SK-N-SH treated with all-trans-retinoic acid at 6 μM for 48 hours (cell line): ENCODE measurements at regions not wholly inside any gene's neighbourhood (a gene's known extent, or its start where the extent isn't known, plus 50 kb on each side); places are given as distances from the start of the nearest gene placed in this dataset.

Source experiments
- ATAC-seq: fragments of 200-7000 bp; cut with Tn5 transposase; 3 replicates; pipeline ENCODE4 v1.9.1; 2020; ENCODE audit warnings: mild to moderate bottlenecking, moderate library complexity
- ARNTL ChIP-seq: fragments of 450-650 bp; formaldehyde crosslinking; IDR thresholded peaks from 2 replicates; pipeline ENCODE4 v1.5.0; 2020; ENCODE audit warnings: low read depth, mild to moderate bottlenecking, moderate library complexity, borderline replicate concordance
- BACH2 ChIP-seq: fragments of 250-450 bp; sonication (Bioruptor Pico); IDR thresholded peaks from 2 replicates; pipeline ENCODE4 v1.9.0; 2021; ENCODE audit warnings: mild to moderate bottlenecking, borderline replicate concordance
- CSRNP3 ChIP-seq: fragments of 250-450 bp; sonication (Bioruptor Pico); IDR thresholded peaks from 2 replicates; pipeline ENCODE4 v1.5.1; 2021; ENCODE audit warnings: mild to moderate bottlenecking, moderate library complexity
- GLIS3 ChIP-seq: fragments of 250-450 bp; sonication (Bioruptor Pico); IDR thresholded peaks from 2 replicates; pipeline ENCODE4 v1.5.0; 2020; ENCODE audit warnings: mild to moderate bottlenecking, moderate library complexity
- ISL1 ChIP-seq: fragments of 250-450 bp; sonication (Bioruptor Pico); IDR thresholded peaks from 2 replicates; pipeline ENCODE4 v2.1.2; 2022; ENCODE audit warnings: mild to moderate bottlenecking, moderate library complexity
- OSR1 ChIP-seq: fragments of 250-450 bp; sonication (Bioruptor Pico); IDR thresholded peaks from 2 replicates; pipeline ENCODE4 v1.8.0; 2022; ENCODE audit warnings: moderate library complexity, mild to moderate bottlenecking, inconsistent platforms
- PATZ1 ChIP-seq: fragments of 250-450 bp; sonication (Bioruptor Pico); IDR thresholded peaks from 2 replicates; pipeline ENCODE4 v1.8.0; 2020; ENCODE audit warnings: mild to moderate bottlenecking, moderate library complexity, borderline replicate concordance
- POU6F1 ChIP-seq: fragments of 250-450 bp; sonication (Bioruptor Pico); IDR thresholded peaks from 2 replicates; pipeline ENCODE4 v1.8.0; 2021; ENCODE audit warnings: low read depth, mild to moderate bottlenecking, moderate library complexity, borderline replicate concordance
- RARB ChIP-seq: fragments of 250-450 bp; sonication (Bioruptor Pico); IDR thresholded peaks from 2 replicates; pipeline ENCODE4 v1.8.0; 2021; ENCODE audit warnings: mild to moderate bottlenecking, moderate library complexity
- SNAI2 ChIP-seq: fragments of 250-450 bp; sonication (Bioruptor Pico); IDR thresholded peaks from 2 replicates; pipeline ENCODE4 v1.5.0; 2020; ENCODE audit warnings: mild to moderate bottlenecking, moderate library complexity
- TCF4 ChIP-seq: fragments of 250-450 bp; sonication (Bioruptor Pico); IDR thresholded peaks from 2 replicates; pipeline ENCODE4 v1.8.0; 2021; ENCODE audit warnings: mild to moderate bottlenecking, moderate library complexity, borderline replicate concordance
- TOX ChIP-seq: fragments of 250-450 bp; sonication (Bioruptor Pico); IDR thresholded peaks from 2 replicates; pipeline ENCODE4 v1.8.0; 2021; ENCODE audit warnings: mild to moderate bottlenecking, moderate library complexity, borderline replicate concordance
- TSHZ2 ChIP-seq: fragments of 250-450 bp; sonication (Bioruptor Pico); IDR thresholded peaks from 2 replicates; pipeline ENCODE4 v1.5.0; 2020; ENCODE audit warnings: mild to moderate bottlenecking, moderate library complexity
- ZC3H10 ChIP-seq: fragments of 250-450 bp; sonication (Bioruptor Pico); IDR thresholded peaks from 2 replicates; pipeline ENCODE4 v1.5.1; 2021; ENCODE audit warnings: mild to moderate bottlenecking, moderate library complexity
- ZFP3 ChIP-seq: fragments of 250-450 bp; sonication (Bioruptor Pico); IDR thresholded peaks from 2 replicates; pipeline ENCODE4 v1.5.0; 2020; ENCODE audit warnings: mild to moderate bottlenecking, moderate library complexity
- ZNF8 ChIP-seq: fragments of 450-650 bp; formaldehyde crosslinking; IDR thresholded peaks from 2 replicates; pipeline ENCODE4 v1.5.0; 2020; ENCODE audit warnings: mild to moderate bottlenecking, moderate library complexity

- TF ChIP-seq TOX (CRISPR knock-in tag) (no peak), SNAI2 (no peak), PATZ1 (CRISPR knock-in tag) (no peak), GLIS3 (CRISPR knock-in tag) (no peak), TSHZ2 (CRISPR knock-in tag) (no peak), ISL1 (CRISPR knock-in tag) (no peak), TCF4 (CRISPR knock-in tag) (no peak), ZNF8 (CRISPR knock-in tag) (no peak)
- ATAC-seq: no peak
Measured at GRCh38 chr12:93125126-93125525, 196.0 kb upstream of the EEA1 start.

- TF ChIP-seq BACH2 (CRISPR knock-in tag): no peak
- no peak for TF ChIP-seq ZFP3 (CRISPR knock-in tag)
- no peak for TF ChIP-seq RARB
- no peak for TF ChIP-seq ARNTL
- no peak for TF ChIP-seq OSR1
Measured at GRCh38 chr12:93126069-93126474, 197.0 kb upstream of the EEA1 start.

GRCh38 chr12:93127107-93127560 lies 198.0 kb upstream of the EEA1 start:
- no peak for ATAC-seq
- TF ChIP-seq CSRNP3 (CRISPR knock-in tag): no peak
- no peak for TF ChIP-seq ZC3H10
- no peak for TF ChIP-seq TSHZ2 (CRISPR knock-in tag)
- TF ChIP-seq PATZ1 (CRISPR knock-in tag): no peak
- no peak for TF ChIP-seq ZFP3 (CRISPR knock-in tag)
- TF ChIP-seq ARNTL: no peak

More at GRCh38 chr12:93126069-93126474, 197.0 kb upstream of the EEA1 start:
- no peak for ATAC-seq

GRCh38 chr12:93127582-93128331 lies 198.7 kb upstream of the EEA1 start:
- ATAC-seq: peak; percentile 57; the same call in 2 of the 3 replicates
- no peak for TF ChIP-seq POU6F1 (CRISPR knock-in tag)
- TF ChIP-seq CSRNP3 (CRISPR knock-in tag): no peak
- TF ChIP-seq ISL1 (CRISPR knock-in tag): peak; percentile 83
